ENCODE measurements at regions not wholly inside any gene's neighbourhood (a gene's known extent, or its start where the extent isn't known, plus 50 kb on each side); places are given as distances from the start of the nearest gene placed in this dataset.
A peak's percentile ranks its signal among the peaks of the same experiment; 100 is the strongest.

DNA sequence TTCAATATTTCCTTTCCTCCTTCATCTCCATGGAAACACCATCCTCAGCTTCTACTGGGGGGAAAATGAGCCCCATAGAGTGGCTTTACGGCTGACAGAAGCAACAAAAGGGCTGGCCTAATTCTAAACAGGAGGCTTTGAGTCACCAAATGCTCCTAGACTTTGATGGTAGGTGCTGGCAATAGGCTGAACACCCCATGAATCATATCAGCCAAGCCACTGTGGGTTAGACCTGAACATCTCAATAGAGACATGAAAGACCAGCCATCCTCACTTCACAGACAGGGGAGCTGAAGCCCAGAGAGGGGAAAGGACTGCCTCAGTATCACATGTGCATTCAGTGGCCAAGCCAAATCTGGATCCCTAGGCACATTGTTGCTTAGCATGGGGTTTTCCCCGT is 107.6 kb downstream of the AMER1 start:
- DNase-seq (ENCODE audit: low read depth in 2 of 3, low spot score in 2 of 3) = no peak

DNA sequence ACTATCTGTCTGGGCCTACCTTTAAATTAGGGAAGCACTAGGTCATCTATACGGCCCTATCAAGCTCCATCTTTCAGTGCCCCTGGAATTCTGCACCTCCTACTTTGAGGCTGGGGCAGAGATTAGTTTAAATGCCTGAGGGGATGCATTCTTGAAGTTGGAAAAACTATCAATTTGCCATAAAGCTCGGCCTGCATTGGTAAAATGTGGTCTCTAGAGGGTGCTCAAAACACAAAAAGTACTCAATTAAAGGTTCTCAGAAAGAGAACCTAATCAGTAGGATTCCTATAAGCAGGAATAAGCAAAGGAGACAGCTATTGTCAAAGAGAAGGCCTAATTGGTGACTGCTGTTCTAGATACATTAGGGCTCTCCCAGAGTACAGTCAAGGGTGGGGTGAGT is 111.7 kb downstream of the AMER1 start:
- DNase-seq (ENCODE audit: low read depth in 2 of 3, low spot score in 2 of 3) = peak in 1 of 3 donors; percentile 0
